HEK293 (cell line): ENCODE measurements at regions not wholly inside any gene's neighbourhood (a gene's known extent, or its start where the extent isn't known, plus 50 kb on each side); places are given as distances from the start of the nearest gene placed in this dataset.

ENCODE experiments used
- CTCF ChIA-PET: fragments of 350-600 bp; formaldehyde crosslinking; extraction: SDS; loops from one replicate; lab custom pipeline; 2021; ENCODE audit warnings: antibody characterized with exemption; lab: Yijun Ruan, JAX
- POLR2A ChIA-PET: fragments of 300-600 bp; formaldehyde crosslinking; extraction: SDS; loops from one replicate; lab custom pipeline; 2020; ENCODE audit warnings: antibody characterized with exemption, inconsistent platforms; lab: Yijun Ruan, JAX
- H3K27ac ChIP-seq: fragments of 200-500 bp; sonication (Bioruptor generic); 2 replicates; pipeline ENCODE4 v1.5.1; 2014; ENCODE audit warnings: low read depth, low read length, control low read depth, inconsistent platforms; ENCODE audit errors: extremely low read depth
- H3K36me3 ChIP-seq, 2 experiments: fragments of 200-500 bp in 1 of 2; sonication (Bioruptor generic) in 1 of 2; 1 replicate in 1 of 2; 2 replicates in 1 of 2; pipeline ENCODE4 v1.5.1; 2014 to 2017; ENCODE audit warnings: inconsistent platforms in 2 of 2, low read length in 2 of 2; ENCODE audit not compliant: control insufficient read depth in 2 of 2, insufficient read depth in 1 of 2
- H3K4me1 ChIP-seq: fragments of 200-500 bp; sonication (Bioruptor generic); 2 replicates; pipeline ENCODE4 v1.5.1; 2014; ENCODE audit warnings: mild to moderate bottlenecking, low read length, inconsistent platforms; ENCODE audit not compliant: control insufficient read depth, insufficient read depth
- H3K4me3 ChIP-seq: 2 replicates; pipeline ENCODE4 v1.5.1; 2011; ENCODE audit warnings: low read depth, mild to moderate bottlenecking, control low read depth, low read length, moderate library complexity
- H3K9me3 ChIP-seq: fragments of 200-500 bp; sonication (Bioruptor generic); 2 replicates; pipeline ENCODE4 v1.5.1; 2014; ENCODE audit warnings: low read depth, low read length, inconsistent platforms; ENCODE audit not compliant: control insufficient read depth, insufficient read depth
- KLF16 ChIP-seq: fragments of 450-650 bp; formaldehyde crosslinking; IDR thresholded peaks from 2 replicates; pipeline ENCODE4 v1.5.1; 2017; ENCODE audit warnings: missing biosample characterization, missing genetic modification characterization
- MEIS1 ChIP-seq: sonication (generic); formaldehyde crosslinking; IDR thresholded peaks from 2 replicates; pipeline ENCODE4 v1.8.1; 2022; ENCODE audit warnings: missing genetic modification reagents, mild to moderate bottlenecking, borderline replicate concordance
- PRDM1 ChIP-seq: fragments of 450-650 bp; formaldehyde crosslinking; IDR thresholded peaks from 2 replicates; pipeline ENCODE4; 2016; ENCODE audit warnings: missing biosample characterization, missing genetic modification characterization
- PRDM6 ChIP-seq: fragments of 450-650 bp; formaldehyde crosslinking; IDR thresholded peaks from 2 replicates; pipeline ENCODE4 v1.5.1; 2017; ENCODE audit warnings: missing biosample characterization, missing genetic modification characterization
- SALL2 ChIP-seq: fragments of 450-650 bp; formaldehyde crosslinking; IDR thresholded peaks from 2 replicates; pipeline ENCODE4 v1.5.0; 2017; ENCODE audit warnings: missing biosample characterization, mild to moderate bottlenecking, missing genetic modification characterization, borderline replicate concordance
- SCRT2 ChIP-seq: fragments of 450-650 bp; formaldehyde crosslinking; IDR thresholded peaks from 2 replicates; pipeline ENCODE4 v1.5.1; 2016; ENCODE audit warnings: missing biosample characterization, missing genetic modification characterization
- SP2 ChIP-seq: fragments of 450-650 bp; formaldehyde crosslinking; IDR thresholded peaks from 2 replicates; pipeline ENCODE4 v1.5.1; 2016; ENCODE audit warnings: missing biosample characterization, missing genetic modification characterization
- ZBTB44 ChIP-seq: fragments of 450-650 bp; IDR thresholded peaks from 2 replicates; pipeline ENCODE4 v1.5.1; 2018; ENCODE audit warnings: missing biosample characterization, mild to moderate bottlenecking, missing genetic modification characterization
- ZFHX2 ChIP-seq: fragments of 450-650 bp; formaldehyde crosslinking; conservative IDR thresholded peaks from 2 replicates; pipeline ENCODE4 v1.5.1; 2016; ENCODE audit warnings: missing biosample characterization, missing genetic modification characterization
- ZNF140 ChIP-seq: fragments of 450-650 bp; formaldehyde crosslinking; IDR thresholded peaks from 2 replicates; pipeline ENCODE4 v1.5.1; 2016; ENCODE audit warnings: missing biosample characterization, missing genetic modification characterization
- ZNF169 ChIP-seq: fragments of 450-650 bp; formaldehyde crosslinking; IDR thresholded peaks from 2 replicates; pipeline ENCODE4 v1.5.1; 2016; ENCODE audit warnings: missing biosample characterization, missing genetic modification characterization
- ZNF175 ChIP-seq: fragments of 450-650 bp; formaldehyde crosslinking; IDR thresholded peaks from 2 replicates; pipeline ENCODE4 v1.5.1; 2016; ENCODE audit warnings: missing biosample characterization, missing genetic modification characterization
- ZNF311 ChIP-seq: fragments of 450-650 bp; formaldehyde crosslinking; IDR thresholded peaks from 2 replicates; pipeline ENCODE4 v1.5.1; 2017; ENCODE audit warnings: missing biosample characterization, missing genetic modification characterization, borderline replicate concordance
- ZNF404 ChIP-seq: fragments of 450-650 bp; formaldehyde crosslinking; IDR thresholded peaks from 2 replicates; pipeline ENCODE4 v1.5.1; 2017; ENCODE audit warnings: missing biosample characterization, missing genetic modification characterization
- ZNF473 ChIP-seq: fragments of 450-650 bp; formaldehyde crosslinking; IDR thresholded peaks from 2 replicates; pipeline ENCODE4 v1.5.1; 2017; ENCODE audit warnings: missing biosample characterization, missing genetic modification characterization
- ZNF48 ChIP-seq: fragments of 450-650 bp; formaldehyde crosslinking; IDR thresholded peaks from 2 replicates; pipeline ENCODE4 v1.5.1; 2016; ENCODE audit warnings: missing biosample characterization, missing genetic modification characterization
- ZNF521 ChIP-seq: fragments of 450-650 bp; formaldehyde crosslinking; IDR thresholded peaks from 2 replicates; pipeline ENCODE4 v1.5.1; 2017; ENCODE audit warnings: missing biosample characterization, mild to moderate bottlenecking, missing genetic modification characterization
- ZNF530 ChIP-seq: fragments of 450-650 bp; formaldehyde crosslinking; IDR thresholded peaks from 2 replicates; pipeline ENCODE4 v1.5.1; 2016; ENCODE audit warnings: low read depth, missing biosample characterization, missing genetic modification characterization
- ZNF561 ChIP-seq: fragments of 450-650 bp; IDR thresholded peaks from 2 replicates; pipeline ENCODE4 v1.5.1; 2018; ENCODE audit warnings: missing biosample characterization, missing genetic modification characterization, borderline replicate concordance
- ZNF571 ChIP-seq: fragments of 450-650 bp; formaldehyde crosslinking; IDR thresholded peaks from 2 replicates; pipeline ENCODE4 v1.5.0; 2017; ENCODE audit warnings: missing biosample characterization, missing genetic modification characterization
- ZNF610 ChIP-seq: fragments of 450-650 bp; formaldehyde crosslinking; IDR thresholded peaks from 2 replicates; pipeline ENCODE4 v1.5.1; 2016; ENCODE audit warnings: missing biosample characterization, missing genetic modification characterization, borderline replicate concordance
- ZNF837 ChIP-seq: fragments of 450-650 bp; formaldehyde crosslinking; IDR thresholded peaks from 2 replicates; pipeline ENCODE4 v1.5.1; 2016; ENCODE audit warnings: missing biosample characterization, missing genetic modification characterization
- ZSCAN18 ChIP-seq: fragments of 450-650 bp; formaldehyde crosslinking; IDR thresholded peaks from 2 replicates; pipeline ENCODE4 v1.5.1; 2016; ENCODE audit warnings: missing biosample characterization, missing genetic modification characterization
- ZSCAN30 ChIP-seq: fragments of 450-650 bp; IDR thresholded peaks from 2 replicates; pipeline ENCODE4 v1.5.1; 2018; ENCODE audit warnings: missing biosample characterization, mild to moderate bottlenecking, missing genetic modification characterization, moderate library complexity

- no peaks in the 10 kb centered on the region for H3K4me1 ChIP-seq
- ChIA-PET POLR2A (no interaction called here), CTCF (interaction anchor here (0.6 kb wide), 1 partner anchor 381 kb away, joined by 3 read pairs; no protein-coding TSS in a partner anchor)
- H3K36me3 ChIP-seq, result no peaks in the 10 kb centered on the region
- H3K9me3 ChIP-seq, result no peaks in the 10 kb centered on the region
- H3K27ac ChIP-seq, result no peak overlapping the region
- no peak overlapping the region for H3K4me3 ChIP-seq
- no peak for TF ChIP-seq ZBTB44 (tag by site-specific recombination)
- TF ChIP-seq ZNF175, result no peak
- TF ChIP-seq ZNF140 (tag by site-specific recombination), result no peak
- no peak for TF ChIP-seq ZNF521 (tag by site-specific recombination)
- TF ChIP-seq SP2 (tag by site-specific recombination), result no peak
- no peak for TF ChIP-seq ZNF837
- TF ChIP-seq ZNF473 (tag by site-specific recombination), result no peak
- TF ChIP-seq ZNF311 (tag by site-specific recombination), result no peak
- no peak for TF ChIP-seq ZNF610
- no peak for TF ChIP-seq MEIS1 (CRISPR knock-in tag)
- no peak for TF ChIP-seq KLF16 (tag by site-specific recombination)
- TF ChIP-seq ZNF571 (tag by site-specific recombination), result no peak
- TF ChIP-seq SCRT2, result no peak
- no peak for TF ChIP-seq ZNF48
- TF ChIP-seq ZNF404 (tag by site-specific recombination), result no peak
- no peak for TF ChIP-seq ZFHX2 (tag by site-specific recombination)
- no peak for TF ChIP-seq SALL2 (tag by site-specific recombination)
- no peak for TF ChIP-seq PRDM6 (tag by site-specific recombination)
- no peak for TF ChIP-seq ZSCAN18 (tag by site-specific recombination)
- no peak for TF ChIP-seq ZNF169
Measured at GRCh38 chr3:35549690-35550089, 89.6 kb upstream of the ARPP21 start.

- POLR2A ChIA-PET, result no interaction called here
- CTCF ChIA-PET, result interaction anchor here (0.6 kb wide), 2 partner anchors 225 to 346 kb away, joined by 3 read pairs; no protein-coding TSS in a partner anchor
- no peaks in the 10 kb centered on the region for H3K4me1 ChIP-seq
- TF ChIP-seq ZNF561 (tag by site-specific recombination), result no peak
- TF ChIP-seq ZNF530 (tag by site-specific recombination), result no peak
- no peak for TF ChIP-seq ZSCAN30
- no peak for TF ChIP-seq PRDM1 (tag by site-specific recombination)
- no peaks in the 10 kb centered on the region for H3K9me3 ChIP-seq
- H3K27ac ChIP-seq, result no peak overlapping the region
- H3K4me3 ChIP-seq, result no peak overlapping the region
- H3K36me3 ChIP-seq, result no peaks in the 10 kb centered on the region
Measured at GRCh38 chr3:35562141-35562540, 77.2 kb upstream of the ARPP21 start.
